K562 (cell line): ENCODE measurements at regions not wholly inside any gene's neighbourhood (a gene's known extent, or its start where the extent isn't known, plus 50 kb on each side); places are given as distances from the start of the nearest gene placed in this dataset.

Experiments
- CBFA2T3 ChIP-seq: fragments of 450-650 bp; IDR thresholded peaks from 2 replicates; pipeline ENCODE4 v1.6.1; 2017
- EP400 ChIP-seq: fragments of 450-650 bp; IDR thresholded peaks from 2 replicates; pipeline ENCODE4 v1.6.1; 2017; ENCODE audit warnings: antibody characterized with exemption, mild to moderate bottlenecking, moderate library complexity
- FOXA1 ChIP-seq: fragments of 450-650 bp; IDR thresholded peaks from 2 replicates; pipeline ENCODE4 v1.6.1; 2016; ENCODE audit warnings: mild to moderate bottlenecking, borderline replicate concordance
- FOXM1 ChIP-seq, 2 experiments: fragments of 450-650 bp in 1 of 2; sonication (generic) in 1 of 2; formaldehyde crosslinking in 1 of 2; IDR thresholded peaks; 2 replicates each; pipeline versions ENCODE4 v1.6.1 to v1.9.0; 2017 to 2022; ENCODE audit warnings: low read depth in 2 of 2, mild to moderate bottlenecking in 2 of 2, missing genetic modification reagents in 1 of 2, moderate library complexity in 1 of 2
- NCOA1 ChIP-seq: fragments of 450-650 bp; IDR thresholded peaks from 2 replicates; pipeline ENCODE4 v1.6.1; 2016; ENCODE audit warnings: low read depth
- PTTG1 ChIP-seq: fragments of 450-650 bp; IDR thresholded peaks from 2 replicates; pipeline ENCODE4 v1.6.1; 2016; ENCODE audit warnings: low read depth, mild to moderate bottlenecking, missing genetic modification characterization, missing compliant biosample characterization
- TAF15 ChIP-seq: fragments of 200-400 bp; formaldehyde crosslinking; IDR thresholded peaks from 2 replicates; pipeline ENCODE4 v1.6.1; 2017; ENCODE audit warnings: mild to moderate bottlenecking, low read depth, low read length, moderate library complexity
- TAL1 ChIP-seq: fragments of 450-650 bp; IDR thresholded peaks from 2 replicates; pipeline ENCODE4 v1.6.1; 2016; ENCODE audit warnings: mild to moderate bottlenecking
- ZNF589 ChIP-seq: fragments of 200-800 bp; sonication (Bioruptor generic); IDR thresholded peaks from 2 replicates; pipeline ENCODE4 v1.6.1; 2016; ENCODE audit warnings: low read depth, missing genetic modification characterization, missing compliant biosample characterization
- TF ChIP-seq, protein P1 (sequence below), 2 experiments: fragments of 450-650 bp in 1 of 2; sonication (generic) in 1 of 2; formaldehyde crosslinking in 1 of 2; IDR thresholded peaks; 2 replicates each; pipeline versions ENCODE4 v1.7.1 to v1.9.0; 2016 to 2022; ENCODE audit warnings: inconsistent platforms in 1 of 2, mild to moderate bottlenecking in 1 of 2, missing genetic modification reagents in 1 of 2
- TF ChIP-seq, protein P2 (sequence below), 2 experiments: fragments of 150-350 bp in 1 of 2; IDR thresholded peaks; 2 replicates each; pipeline ENCODE4 v1.6.1; 2012 to 2016; ENCODE audit warnings: low read depth in 2 of 2, low read length in 2 of 2, mild to moderate bottlenecking in 1 of 2, moderate library complexity in 1 of 2
- TF ChIP-seq, protein P3 (sequence below), 2 experiments: IDR thresholded peaks in 1 of 2; conservative IDR thresholded peaks in 1 of 2; 2 replicates each; pipeline ENCODE4 v1.6.1; 2016; ENCODE audit warnings: low read depth in 2 of 2, mild to moderate bottlenecking in 1 of 2, missing compliant biosample characterization in 1 of 2, missing genetic modification characterization in 1 of 2, moderate library complexity in 1 of 2

DNA sequence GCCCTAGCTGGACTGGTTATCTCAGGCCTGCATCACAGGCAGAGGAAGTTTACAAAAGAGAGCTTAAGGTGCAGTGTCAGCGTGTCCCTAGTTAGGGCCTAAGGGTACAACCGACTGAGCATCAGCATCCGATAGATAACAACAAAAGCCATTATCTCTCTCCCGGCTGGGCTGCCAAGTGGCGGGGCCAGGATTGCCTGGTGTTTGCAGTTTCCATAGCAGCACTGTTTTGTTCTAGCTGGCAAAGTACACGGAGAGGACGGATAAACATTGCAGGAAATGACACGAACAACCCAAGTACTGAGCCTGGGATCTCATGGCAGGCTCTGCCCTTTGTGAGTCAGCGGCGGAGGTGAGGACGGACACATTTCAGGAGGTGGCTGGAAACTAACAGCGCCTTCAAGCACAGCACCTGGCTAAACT lies 104.7 kb upstream of the NOCT start (continued):
- TF ChIP-seq, protein P1, sequence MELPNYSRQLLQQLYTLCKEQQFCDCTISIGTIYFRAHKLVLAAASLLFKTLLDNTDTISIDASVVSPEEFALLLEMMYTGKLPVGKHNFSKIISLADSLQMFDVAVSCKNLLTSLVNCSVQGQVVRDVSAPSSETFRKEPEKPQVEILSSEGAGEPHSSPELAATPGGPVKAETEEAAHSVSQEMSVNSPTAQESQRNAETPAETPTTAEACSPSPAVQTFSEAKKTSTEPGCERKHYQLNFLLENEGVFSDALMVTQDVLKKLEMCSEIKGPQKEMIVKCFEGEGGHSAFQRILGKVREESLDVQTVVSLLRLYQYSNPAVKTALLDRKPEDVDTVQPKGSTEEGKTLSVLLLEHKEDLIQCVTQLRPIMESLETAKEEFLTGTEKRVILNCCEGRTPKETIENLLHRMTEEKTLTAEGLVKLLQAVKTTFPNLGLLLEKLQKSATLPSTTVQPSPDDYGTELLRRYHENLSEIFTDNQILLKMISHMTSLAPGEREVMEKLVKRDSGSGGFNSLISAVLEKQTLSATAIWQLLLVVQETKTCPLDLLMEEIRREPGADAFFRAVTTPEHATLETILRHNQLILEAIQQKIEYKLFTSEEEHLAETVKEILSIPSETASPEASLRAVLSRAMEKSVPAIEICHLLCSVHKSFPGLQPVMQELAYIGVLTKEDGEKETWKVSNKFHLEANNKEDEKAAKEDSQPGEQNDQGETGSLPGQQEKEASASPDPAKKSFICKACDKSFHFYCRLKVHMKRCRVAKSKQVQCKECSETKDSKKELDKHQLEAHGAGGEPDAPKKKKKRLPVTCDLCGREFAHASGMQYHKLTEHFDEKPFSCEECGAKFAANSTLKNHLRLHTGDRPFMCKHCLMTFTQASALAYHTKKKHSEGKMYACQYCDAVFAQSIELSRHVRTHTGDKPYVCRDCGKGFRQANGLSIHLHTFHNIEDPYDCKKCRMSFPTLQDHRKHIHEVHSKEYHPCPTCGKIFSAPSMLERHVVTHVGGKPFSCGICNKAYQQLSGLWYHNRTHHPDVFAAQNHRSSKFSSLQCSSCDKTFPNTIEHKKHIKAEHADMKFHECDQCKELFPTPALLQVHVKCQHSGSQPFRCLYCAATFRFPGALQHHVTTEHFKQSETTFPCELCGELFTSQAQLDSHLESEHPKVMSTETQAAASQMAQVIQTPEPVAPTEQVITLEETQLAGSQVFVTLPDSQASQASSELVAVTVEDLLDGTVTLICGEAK (IDR thresholded peaks at IDR 0.05) = 0 out of 2 replicates have a peak, but pooled peaks have one; percentile 10
- TF ChIP-seq, protein P1 (CRISPR knock-in tag; IDR thresholded peaks at IDR 0.05) = no peak
- TF ChIP-seq FOXM1 (IDR thresholded peaks at IDR 0.05; ENCODE audit: low read depth) = peak; percentile 84; the same call in 1 of the 2 replicates
- TF ChIP-seq FOXM1 (CRISPR knock-in tag; IDR thresholded peaks at IDR 0.05; ENCODE audit: low read depth) = no peak
- TF ChIP-seq TAF15 = no peak
- TF ChIP-seq PTTG1 (tag) = no peak
- TF ChIP-seq FOXA1 = no peak
- TF ChIP-seq CBFA2T3 = peak; percentile 98
- peak; percentile 44 for TF ChIP-seq EP400
- TF ChIP-seq, protein P2, sequence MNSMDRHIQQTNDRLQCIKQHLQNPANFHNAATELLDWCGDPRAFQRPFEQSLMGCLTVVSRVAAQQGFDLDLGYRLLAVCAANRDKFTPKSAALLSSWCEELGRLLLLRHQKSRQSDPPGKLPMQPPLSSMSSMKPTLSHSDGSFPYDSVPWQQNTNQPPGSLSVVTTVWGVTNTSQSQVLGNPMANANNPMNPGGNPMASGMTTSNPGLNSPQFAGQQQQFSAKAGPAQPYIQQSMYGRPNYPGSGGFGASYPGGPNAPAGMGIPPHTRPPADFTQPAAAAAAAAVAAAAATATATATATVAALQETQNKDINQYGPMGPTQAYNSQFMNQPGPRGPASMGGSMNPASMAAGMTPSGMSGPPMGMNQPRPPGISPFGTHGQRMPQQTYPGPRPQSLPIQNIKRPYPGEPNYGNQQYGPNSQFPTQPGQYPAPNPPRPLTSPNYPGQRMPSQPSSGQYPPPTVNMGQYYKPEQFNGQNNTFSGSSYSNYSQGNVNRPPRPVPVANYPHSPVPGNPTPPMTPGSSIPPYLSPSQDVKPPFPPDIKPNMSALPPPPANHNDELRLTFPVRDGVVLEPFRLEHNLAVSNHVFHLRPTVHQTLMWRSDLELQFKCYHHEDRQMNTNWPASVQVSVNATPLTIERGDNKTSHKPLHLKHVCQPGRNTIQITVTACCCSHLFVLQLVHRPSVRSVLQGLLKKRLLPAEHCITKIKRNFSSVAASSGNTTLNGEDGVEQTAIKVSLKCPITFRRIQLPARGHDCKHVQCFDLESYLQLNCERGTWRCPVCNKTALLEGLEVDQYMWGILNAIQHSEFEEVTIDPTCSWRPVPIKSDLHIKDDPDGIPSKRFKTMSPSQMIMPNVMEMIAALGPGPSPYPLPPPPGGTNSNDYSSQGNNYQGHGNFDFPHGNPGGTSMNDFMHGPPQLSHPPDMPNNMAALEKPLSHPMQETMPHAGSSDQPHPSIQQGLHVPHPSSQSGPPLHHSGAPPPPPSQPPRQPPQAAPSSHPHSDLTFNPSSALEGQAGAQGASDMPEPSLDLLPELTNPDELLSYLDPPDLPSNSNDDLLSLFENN (IDR thresholded peaks at IDR 0.05; ENCODE audit: low read depth in 2 of 2, low read length in 2 of 2) = peak in 1 of 2 experiments; percentile 92; a peak in 2 of 4 replicates
- peak; percentile 92; the same call in 1 of the 2 replicates for TF ChIP-seq NCOA1
- 0 out of 2 replicates have a peak, but pooled peaks have one; percentile 62 for TF ChIP-seq ZNF589 (CRISPR knock-in tag)
- TF ChIP-seq, protein P3, sequence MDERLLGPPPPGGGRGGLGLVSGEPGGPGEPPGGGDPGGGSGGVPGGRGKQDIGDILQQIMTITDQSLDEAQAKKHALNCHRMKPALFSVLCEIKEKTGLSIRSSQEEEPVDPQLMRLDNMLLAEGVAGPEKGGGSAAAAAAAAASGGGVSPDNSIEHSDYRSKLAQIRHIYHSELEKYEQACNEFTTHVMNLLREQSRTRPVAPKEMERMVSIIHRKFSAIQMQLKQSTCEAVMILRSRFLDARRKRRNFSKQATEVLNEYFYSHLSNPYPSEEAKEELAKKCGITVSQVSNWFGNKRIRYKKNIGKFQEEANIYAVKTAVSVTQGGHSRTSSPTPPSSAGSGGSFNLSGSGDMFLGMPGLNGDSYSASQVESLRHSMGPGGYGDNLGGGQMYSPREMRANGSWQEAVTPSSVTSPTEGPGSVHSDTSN (CRISPR knock-in tag; IDR thresholded peaks at IDR 0.05; ENCODE audit: low read depth) = no peak
- TF ChIP-seq, protein P3 (tag; conservative IDR thresholded peaks at IDR 0.05; ENCODE audit: low read depth) = peak; percentile 50
- TF ChIP-seq TAL1 = peak; percentile 93
